HG03103 (cell line): ENCODE measurements at regions not wholly inside any gene's neighbourhood (a gene's known extent, or its start where the extent isn't known, plus 50 kb on each side); places are given as distances from the start of the nearest gene placed in this dataset.

ENCODE experiments used
- ATAC-seq: cut with Tn5 transposase; IDR thresholded peaks from one replicate; pipeline ENCODE4 v1.9.1; 2021; ENCODE audit warnings: low read depth; ENCODE audit not compliant: unreplicated experiment

- no peak for ATAC-seq
Measured at GRCh38 chr18:41004324-41004723, 950.7 kb upstream of the PIK3C3 start.

DNA sequence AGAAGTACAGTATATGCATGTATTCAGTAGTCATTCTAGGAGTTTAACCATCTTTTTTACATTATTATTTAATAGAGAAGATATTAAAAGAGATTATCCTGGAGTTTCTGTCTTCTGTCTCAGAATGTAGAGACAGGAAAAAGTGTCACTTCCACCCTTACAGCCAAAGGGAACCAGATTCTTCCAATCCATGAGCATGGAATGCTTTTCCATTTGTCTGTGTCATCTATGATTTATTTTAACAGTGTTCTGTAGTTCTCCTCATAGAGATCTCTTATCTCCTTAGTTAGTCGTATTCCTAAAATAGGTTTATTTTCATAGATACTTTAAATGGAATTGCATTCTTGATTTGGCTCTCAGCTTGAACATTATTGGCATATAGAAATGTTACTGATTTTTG, 959.5 kb upstream of the PIK3C3 start:
- ATAC-seq = no peak

DNA sequence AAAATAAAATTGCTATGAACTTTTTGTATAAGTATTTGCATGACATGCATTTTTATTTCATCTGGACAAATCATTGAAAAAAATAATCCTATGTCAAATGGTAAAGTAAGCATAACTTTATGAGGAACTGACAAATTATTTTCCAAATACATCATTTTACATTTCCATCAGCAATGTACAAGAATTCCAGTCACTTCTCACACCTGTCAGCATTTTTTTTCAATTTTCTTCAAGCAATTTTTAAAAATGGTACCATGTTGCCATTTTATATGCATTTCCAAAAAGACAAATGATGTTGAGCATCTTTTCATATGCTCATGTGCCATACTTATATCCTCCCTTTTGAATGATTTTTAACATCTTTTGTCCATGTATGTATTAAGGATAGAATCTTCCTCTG, 961.7 kb upstream of the PIK3C3 start:
- no peak for ATAC-seq

DNA sequence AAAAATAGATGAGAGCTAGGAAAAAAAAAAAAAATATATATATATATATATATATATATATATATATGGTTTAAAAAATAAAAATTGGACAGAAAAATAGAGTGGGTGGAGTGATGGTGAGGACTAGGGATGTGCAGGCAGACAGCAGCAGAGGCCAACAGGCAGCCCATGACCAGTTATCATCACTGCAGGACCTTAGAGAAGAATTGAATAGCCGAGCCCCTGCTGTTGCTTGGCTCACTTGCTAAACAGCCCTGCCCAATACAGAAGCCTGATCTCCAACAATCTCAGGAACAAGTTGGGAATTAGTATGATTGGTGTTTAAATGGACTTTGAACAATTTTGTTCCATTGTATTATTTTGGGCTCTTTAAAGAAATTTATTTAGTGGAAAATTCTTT, 967.5 kb upstream of the PIK3C3 start:
- ATAC-seq = no peak

- no peak for ATAC-seq
Measured at GRCh38 chr18:40985436-40985835, 969.6 kb upstream of the PIK3C3 start.

- ATAC-seq = no peak
Measured at GRCh38 chr18:40984856-40985255, 970.2 kb upstream of the PIK3C3 start.

DNA sequence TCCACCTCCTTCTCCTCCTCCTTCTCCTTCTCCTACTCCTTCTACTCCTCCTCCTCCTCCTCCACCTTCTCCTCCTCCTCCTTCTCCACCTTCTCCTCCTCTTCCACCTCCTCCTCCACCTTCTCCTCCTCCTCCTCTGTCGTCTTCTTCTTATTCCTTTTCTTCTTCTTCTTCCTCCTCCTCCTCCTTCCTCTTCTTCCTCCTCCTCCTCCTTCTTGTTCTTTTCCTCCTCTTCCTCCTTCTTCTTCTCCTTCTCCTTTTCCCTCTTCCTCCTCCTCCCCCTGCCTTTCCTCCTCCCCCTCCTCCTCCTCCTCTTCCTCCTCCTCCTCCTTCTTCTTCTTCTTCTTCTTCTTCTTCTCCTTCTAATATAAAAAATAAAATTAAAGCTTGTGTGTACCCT, 971.2 kb upstream of the PIK3C3 start:
- no peak for ATAC-seq

DNA sequence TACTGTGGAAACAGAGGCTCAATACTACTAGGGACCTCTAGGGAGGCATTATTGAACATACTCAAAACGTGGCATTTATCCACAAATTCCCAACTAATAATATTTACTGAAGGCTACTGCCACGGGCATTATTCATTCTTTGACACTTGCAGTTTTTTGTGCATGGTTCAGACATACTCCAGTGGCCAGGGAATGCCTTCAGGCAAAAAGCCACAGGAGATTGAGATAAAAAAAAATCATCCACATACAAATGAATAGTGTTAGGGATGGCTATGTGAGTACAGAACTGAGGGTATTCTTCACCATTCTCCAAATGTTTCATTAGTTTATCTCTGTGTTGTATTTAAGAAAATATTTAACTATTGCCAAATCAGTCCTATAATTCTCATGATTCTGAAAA, 974.9 kb upstream of the PIK3C3 start:
- no peak for ATAC-seq

GRCh38 chr18:40976050-40976449, 979.0 kb upstream of the PIK3C3 start:
- no peak for ATAC-seq

GRCh38 chr18:40974448-40974847, 980.6 kb upstream of the PIK3C3 start:
- no peak for ATAC-seq

DNA sequence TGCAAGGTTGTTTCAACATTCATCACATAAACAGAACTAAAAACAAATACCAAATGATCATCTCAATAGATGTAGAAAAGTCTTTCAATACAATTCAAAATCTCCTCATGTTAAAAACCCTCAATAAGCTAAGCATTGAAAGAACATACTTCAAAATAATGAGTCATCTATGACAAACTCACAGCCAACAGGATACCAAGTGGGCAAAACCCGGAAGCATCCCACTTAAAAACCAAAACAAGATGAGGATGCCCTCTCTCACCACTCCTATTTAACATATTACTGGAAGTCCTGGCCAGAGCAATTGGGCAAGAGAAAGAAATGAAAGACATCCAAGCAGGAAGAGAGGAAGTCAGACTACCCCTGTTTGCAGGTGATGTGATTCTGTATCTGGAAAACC, 992.2 kb upstream of the PIK3C3 start:
- no peak for ATAC-seq

DNA sequence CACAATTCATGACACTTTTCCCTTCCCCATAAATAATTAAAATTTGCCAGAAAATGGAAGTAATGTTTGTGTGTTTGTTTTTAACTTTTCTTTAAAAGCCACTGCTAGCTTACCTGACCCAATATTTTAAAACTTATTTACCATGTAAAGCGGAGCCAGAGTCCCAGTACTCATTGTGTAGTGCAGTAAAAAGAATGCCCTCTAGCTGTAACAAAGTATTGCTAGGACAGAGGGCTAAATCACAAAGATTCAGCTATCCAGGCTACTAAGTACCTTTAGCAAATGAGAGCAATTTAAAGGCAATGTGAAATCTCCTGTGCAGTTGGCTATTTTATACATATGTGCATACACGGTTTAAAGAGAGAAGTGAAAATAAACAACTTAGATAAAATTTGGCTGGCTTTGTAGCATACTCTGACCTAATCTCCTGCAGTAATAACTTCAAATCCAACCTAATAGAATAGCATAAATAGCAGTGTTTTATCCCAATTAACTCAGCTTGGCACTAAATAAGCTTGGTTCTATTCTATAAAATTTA, 997.4 kb upstream of the PIK3C3 start:
- no peak for ATAC-seq

DNA sequence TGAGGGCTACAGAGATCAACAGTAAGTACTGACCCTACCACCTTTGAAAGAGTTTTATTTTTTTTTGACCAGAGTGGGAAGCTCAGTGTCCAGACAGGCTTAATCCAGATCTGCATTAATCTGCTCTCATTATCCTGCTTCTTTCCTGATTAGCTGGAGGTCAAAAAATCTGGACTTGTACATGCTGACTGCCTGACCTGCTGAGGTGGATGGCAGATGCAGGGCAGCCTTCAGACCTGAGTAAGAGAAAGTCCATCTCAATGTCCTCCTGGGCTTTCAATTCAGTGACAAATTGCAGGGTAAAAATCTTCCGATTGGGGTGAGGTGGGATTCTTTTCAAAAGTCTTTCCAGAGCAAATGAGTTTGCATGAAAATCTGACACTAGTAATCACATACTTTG, 998.8 kb upstream of the PIK3C3 start:
- no peak for ATAC-seq

- ATAC-seq = no peak
Measured at GRCh38 chr18:40955351-40955750, 999.7 kb upstream of the PIK3C3 start.

DNA sequence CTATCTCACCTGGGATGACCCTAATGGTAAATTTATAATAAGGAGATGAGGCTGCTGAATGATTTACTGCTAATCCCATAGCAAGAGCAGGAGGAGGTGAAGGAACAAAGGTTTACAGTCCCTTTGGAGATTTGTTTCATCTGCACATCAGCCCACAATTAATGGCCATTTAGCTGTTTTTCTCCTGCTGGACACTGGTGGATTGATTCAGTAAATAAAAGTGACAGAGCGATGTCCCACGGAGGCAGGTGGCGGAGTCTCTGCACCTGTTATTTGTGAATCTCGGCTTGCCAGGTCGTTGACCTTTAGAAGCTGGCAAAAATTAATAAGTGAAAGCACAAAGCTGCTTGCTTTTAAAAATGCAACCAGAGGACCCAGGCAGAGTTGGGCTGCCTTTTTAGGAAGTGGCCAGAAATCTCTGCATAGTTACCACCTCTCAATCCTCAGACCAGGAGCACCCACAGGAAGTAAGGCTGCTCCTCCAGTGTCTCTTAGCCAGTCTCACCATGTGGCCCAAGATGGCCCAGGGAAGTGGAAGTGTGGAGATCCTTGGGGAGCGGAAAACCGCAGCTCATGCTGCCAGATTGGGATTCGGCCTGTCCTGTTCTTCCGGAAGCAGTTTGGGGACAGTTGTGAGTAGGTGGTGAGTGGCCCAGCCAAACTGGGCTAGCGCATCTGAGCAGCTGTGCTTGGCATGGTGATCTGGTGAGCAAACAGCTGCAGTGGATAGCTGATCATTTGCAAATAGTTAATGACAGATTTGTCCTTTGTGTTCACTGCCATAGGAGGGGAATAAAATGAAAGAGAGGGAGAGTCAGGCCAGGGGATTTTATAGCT, 1005.7 kb upstream of the PIK3C3 start:
- ATAC-seq = no peak

GRCh38 chr18:40944576-40944975, 1010.5 kb upstream of the PIK3C3 start:
- ATAC-seq = no peak

DNA sequence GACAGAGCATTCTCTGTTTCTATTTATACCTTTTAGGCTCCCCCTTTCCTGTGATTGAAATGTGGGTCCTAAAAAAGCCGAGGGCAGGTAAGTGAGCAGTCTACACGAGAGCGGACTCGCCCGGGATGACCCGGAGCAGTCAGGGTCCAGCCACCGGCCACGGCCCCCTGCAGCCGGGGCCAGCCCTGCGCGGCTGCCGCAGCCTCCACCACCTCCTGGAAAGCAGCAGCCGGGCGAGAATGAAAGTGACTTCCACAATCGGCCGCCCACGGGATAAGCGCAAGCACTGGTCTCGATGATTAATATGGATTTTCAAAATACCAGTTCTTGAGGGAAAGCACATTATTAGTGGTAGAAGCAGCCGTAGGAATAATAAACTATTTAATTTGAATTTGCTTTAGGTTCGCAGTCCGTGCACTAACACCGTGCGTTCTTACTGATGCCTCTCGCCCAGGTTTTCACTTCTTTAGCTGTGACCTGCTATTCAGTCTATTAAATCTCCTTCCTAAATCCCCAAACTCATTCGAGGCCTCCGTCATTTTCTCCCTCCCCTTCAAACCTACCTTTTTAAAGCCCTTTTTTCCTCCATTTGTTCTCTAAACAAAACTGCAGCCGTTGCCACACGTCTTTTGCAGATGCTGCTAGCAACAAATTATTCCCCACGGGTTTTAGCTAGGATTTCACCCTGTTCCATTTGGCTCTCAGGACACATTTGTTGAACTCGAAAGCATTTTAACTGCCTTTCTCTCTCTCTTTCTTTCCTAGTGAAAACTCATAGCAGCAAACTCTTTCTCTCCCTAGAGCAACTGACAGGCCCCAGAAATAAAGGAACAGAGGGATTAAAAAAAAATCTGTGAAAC, 1015.1 kb upstream of the PIK3C3 start:
- no peak for ATAC-seq

DNA sequence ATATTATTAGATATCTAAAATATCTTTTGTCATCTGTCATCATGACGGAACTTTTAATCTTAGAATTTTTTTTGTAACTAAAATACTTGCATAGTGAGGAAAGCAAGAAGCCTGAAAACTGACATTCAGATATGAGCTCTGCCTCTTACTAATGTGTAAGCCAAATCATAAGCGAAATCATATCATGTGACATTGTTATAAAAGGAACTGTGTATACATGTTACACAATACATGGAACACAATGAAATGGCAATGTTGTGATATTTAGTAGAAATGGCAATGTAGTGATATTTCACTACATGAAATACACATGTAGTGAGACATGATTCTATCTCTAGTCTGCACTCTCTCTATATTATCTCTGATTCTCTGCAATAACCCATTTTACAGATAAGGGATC, 1016.4 kb upstream of the PIK3C3 start:
- ATAC-seq = no peak

DNA sequence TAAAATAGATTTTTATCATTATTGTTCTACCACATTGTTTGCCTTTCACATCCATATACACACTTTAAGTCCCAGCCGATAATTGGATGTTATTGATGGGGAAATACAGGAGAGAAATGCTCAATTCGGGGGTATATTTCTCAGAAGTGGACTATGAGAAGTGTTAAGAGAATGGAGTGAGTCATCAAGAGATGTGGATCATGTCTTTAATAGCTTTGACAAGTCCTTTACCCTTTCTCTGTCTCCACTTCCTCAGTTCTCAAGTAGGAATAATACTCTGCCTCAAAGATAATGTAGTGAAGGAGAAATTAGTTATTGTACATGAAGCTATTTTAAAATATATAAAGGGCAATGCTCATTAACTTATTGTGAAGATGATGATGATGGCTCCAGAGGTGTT, 1017.6 kb upstream of the PIK3C3 start:
- ATAC-seq = no peak

DNA sequence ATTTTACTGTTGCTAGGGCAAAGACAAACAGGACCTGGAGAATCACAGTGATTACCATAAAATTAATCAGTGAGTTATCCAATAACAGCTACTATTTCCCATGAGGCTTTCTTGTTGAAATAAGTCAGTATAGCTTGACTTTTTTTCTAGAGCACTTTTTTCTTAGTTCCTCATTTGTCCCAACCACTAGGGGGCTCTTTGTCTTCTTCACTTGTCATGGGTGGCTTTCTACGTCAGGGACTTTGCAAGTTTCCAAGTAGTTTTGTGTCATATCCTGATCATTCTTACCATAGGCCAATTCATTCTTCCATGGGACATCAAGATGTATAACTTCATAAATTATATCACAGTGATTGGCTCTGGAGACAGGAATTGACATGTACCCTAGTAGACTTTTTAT, 1019.6 kb upstream of the PIK3C3 start:
- no peak for ATAC-seq

DNA sequence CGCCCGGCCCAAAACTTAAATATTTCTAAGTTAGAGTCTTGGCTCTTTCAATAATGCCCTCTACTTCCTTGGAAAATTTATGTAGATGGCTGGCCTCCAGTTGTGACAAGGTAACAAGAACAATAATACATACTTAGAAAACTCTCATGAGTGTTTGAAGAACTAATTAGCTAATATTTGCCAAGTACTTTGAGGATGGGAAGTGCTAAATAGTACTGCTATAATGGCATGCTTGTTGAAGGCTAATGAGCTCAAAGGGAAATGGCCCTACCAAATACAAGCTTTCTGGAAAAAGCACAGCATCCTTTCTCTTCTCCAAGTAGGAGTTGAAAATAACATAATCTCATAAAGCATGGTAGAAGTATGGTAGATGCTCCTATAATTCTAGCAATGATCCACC, 1022.2 kb upstream of the PIK3C3 start:
- no peak for ATAC-seq
